GM18861 (cell line): ENCODE measurements at regions not wholly inside any gene's neighbourhood (a gene's known extent, or its start where the extent isn't known, plus 50 kb on each side); places are given as distances from the start of the nearest gene placed in this dataset.

Experiments
- ATAC-seq: cut with Tn5 transposase; IDR thresholded peaks from one replicate; pipeline ENCODE4 v1.9.1; 2021; ENCODE audit not compliant: unreplicated experiment

DNA sequence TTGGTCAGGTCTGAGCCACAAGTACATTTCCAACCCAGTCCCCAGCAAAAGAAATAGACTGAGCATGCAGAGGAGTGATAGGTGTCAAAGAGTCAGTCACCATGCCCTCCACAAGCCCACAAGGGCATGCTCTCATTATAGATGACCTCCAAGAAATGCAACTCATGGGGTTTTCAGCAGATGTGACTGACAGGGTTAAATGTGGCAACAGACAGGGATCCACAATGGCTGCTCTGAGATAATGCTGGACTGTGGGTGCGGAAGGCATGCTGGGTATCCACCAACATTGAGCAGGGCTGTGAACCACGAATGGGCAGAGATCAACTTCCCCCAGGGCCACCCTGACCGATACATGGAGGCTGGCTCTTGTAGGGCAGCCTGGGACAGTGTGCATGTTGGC, 115.8 kb downstream of the BCOR start:
- ATAC-seq: no peak

DNA sequence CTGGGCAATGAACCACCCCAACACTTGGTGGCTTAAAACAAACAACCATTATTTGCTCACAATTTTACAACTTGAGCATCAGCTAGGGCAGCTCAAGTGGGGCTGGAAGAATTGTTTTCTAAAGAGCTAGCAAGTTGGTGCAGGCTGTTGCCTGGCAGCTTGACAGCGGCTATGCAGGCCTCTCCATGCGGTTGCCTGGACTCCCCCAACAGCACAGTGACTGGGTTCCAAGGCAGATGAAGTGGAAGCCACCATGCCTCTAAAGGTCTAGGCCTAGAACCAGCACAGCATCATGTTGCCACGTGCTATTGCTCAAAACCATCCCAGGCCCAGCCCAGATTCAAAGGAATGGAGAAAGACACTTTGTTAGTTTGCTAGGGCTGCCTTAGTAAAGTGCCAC, 114.8 kb downstream of the BCOR start:
- no peak for ATAC-seq

DNA sequence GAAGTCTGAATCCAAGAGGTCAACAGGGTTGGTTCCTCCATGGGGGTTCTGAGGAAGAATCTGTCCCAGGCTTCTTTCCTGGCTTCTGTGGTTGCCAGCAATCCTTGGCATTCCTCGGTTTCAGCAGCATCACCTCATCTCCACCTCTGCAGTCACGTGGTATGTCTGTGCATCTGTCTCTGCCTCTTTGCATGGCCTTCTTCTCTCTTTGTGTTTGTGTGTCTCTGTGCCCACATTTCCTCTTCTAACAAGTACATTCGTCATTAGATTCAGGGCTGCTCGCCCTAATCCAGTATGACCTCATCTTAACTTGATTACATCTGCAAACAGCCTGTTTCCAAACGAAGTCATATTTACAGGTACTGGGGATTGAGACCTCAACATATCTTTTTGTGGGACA, 114.0 kb downstream of the BCOR start:
- no peak for ATAC-seq

DNA sequence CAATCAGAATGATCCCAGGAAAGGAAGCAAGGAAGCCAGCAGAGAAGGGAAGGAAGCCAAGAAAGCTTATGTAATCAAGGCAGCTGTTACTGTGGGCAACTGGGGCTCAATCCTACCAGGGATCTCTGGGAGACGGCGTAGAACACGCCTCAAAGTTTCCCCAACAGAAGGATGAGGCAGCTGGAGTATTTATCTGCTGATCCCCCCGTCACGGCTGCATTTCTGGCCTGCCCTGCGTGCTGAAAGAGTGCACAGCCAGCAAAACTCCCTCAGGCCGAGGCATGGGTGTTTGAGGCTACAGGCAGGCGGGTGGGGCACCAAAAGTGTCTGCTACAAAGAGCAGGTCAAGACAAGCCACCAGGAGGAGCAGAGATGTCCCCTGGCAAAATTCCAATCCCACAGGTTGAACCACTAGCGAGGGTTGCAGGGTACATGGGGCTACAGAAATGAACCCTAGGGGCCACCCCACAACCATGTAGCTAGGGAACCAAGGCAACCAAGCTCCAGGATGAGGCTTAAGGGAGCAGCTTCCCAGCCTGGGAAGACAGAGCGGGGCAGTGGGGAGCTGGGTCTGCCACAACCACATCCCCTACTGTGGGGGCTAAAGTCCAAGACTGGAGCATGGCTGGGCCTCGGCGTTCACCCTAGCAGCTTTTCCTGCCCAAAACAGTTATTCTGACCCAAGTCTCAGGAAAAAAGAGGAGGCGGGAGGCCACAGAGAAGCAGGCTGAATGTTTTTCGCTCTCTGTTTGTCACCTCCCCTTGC, 113.4 kb downstream of the BCOR start:
- no peak for ATAC-seq

DNA sequence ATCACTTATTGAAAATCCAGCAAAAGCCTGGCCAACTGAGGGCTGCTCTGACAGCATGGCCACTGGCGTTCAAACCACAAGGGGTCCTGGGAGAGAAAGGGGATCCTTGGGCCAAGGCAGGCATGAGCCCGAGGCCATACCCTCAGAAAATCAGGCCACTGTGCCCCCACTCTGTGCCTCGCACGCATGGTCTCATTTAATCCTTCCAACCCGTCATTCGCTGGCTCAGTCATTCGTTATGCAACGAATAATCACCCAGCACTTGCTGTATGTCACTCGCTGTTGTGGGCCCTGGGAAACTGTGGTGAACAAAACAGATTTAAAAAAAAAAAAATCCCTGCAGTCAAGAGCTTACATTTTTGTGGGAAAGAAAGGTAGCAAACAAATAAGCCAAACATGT, 112.7 kb downstream of the BCOR start:
- no peak for ATAC-seq

DNA sequence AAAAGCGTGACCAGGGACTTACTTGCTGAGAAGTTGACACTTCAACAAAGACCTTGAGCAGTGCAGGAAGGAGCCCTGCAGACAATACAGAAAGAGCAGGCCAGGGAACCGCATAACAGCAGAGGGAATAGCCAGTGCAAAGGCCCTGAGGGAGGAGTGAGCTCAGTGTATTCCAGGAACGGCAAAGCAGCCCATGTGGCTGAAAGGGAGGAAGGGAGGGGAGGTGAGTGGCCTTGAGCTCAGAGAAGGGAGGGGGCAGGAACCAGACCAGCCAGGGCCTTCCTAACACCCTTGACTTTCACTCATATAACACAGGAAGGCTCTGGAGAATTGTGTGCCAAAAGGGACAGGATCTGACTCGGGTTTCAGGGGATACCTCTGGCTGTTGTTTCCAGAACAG, 112.2 kb downstream of the BCOR start:
- no peak for ATAC-seq

DNA sequence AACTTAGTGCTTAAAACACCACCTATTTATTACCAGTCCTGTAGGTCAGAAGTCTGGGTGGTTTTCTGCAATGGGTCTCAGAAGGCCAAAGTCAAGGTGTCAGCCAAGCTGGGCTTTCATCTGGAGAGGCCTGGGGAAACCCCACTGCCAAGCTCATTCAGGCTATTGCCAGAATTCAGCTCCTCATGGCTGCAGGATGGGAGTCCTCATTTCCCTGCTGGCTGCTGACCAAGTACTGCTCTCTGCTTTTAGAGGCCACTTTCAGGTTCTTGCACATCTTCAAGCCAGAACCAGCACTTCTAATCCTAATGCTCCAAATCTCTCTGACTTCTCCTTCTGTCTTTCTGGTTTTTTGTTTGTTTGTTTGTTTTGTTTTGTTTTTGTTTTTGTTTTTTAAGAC, 109.3 kb downstream of the BCOR start:
- no peak for ATAC-seq

DNA sequence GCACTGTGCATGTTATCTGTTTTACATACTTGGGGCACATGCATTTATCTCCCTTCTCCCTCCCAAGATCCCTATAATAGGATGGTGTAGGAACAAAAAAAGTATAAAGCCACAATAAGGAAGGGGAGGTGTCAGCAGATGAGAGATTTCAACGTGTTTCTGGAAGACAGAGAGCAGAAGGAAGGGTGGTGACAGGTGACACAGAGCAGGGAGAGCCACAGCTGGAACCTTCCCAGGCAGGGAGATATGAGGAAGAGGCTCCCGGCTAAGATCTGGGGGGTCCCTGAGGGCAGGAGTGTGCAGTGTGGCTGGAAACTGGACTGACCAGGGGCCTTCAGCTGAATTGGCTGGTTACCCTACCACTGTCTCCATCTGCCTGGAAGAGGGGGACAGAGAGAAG, 107.4 kb downstream of the BCOR start:
- no peak for ATAC-seq

DNA sequence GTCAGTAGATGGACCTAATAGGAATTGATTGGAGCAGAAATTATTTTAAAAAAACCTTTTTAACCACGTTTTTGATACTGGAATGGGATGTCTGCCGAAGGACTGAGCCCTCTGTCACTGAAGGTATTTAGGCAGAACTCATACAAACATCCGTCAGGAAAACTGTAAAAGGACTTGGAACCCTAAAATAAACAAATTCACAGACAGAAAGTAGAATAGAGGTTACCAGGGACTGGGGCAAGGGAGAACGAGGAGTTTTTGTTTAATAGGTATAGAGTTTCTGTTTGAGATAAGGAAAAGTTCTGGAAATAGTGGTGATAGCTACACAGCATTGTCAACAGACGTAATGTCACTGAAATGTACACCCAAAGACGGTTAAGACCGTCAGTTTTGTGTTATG, 105.5 kb downstream of the BCOR start:
- ATAC-seq: no peak

DNA sequence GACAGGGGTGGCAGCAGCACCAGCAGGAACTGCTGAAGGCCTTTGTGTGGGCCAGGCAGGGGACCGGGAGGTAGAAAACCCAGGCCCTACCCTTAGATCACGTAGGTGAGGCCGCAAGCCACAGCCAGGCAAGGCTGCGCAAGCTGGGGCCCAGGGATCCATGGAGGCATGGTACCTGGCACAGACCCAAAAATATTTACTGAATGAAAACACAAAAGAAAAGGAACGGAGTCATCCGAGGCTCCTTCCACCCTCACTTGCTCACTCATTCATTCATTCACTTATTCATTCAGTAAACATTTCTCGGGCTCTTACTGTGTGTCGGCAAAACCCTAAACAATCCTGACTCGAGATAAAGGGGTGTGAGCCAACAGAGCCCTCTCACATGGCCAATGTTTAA, 102.3 kb downstream of the BCOR start:
- no peak for ATAC-seq

DNA sequence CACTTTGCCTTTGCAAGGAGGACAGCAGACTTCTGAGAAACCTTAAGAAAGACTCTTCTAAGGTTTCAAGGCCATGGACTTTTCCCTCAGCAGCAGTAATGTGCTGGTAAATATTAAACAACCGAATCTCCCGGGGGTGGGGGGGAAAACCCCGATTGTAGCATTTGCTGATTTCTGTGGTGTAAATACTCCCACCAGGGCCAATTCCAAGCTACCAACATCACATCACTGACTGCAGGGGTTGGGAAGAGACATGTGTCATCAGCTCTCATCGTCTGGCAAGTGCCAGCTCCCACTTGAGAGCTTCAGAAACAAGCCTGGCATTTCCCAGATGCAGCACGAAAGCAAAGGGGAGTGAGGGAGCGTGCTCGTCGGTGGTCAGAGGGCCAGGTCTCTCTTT, 101.2 kb downstream of the BCOR start:
- no peak for ATAC-seq

DNA sequence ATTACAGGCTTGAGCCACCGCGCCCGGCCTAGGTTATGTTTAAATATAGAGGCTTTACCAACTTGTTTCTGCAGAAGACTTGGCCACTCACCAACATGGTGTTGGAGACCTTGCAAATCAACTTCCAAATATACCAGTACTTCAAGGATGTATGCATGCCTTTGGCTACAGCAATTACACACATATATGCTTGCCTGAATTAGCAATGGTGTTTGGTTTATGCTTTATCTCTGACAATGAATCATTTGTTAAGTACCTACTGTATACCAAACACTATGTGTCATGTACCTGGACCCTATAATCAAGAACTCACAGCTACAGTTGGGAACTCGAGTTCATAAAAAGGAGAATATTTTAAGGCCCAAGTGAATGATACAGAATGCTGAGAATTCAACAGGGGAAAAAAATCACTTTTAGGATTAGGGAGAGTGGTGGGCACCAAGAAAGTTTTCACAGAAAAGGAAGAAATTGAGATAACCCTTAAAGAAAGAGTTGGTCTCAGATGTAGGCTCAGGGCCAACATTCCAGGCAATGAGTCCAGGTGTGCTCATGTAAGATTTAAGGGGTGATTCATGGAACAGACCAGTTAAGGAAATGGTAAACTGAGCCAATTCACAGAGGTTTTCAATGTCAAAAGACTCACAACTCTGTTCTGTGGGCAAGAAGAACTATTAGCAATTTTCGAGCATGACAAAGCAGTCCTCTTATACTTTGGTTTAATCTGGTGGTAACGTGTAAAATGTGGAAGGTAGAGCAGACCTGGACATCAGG, 98.9 kb downstream of the BCOR start:
- no peak for ATAC-seq
